K562 (cell line): ENCODE measurements at regions not wholly inside any gene's neighbourhood (a gene's known extent, or its start where the extent isn't known, plus 50 kb on each side); places are given as distances from the start of the nearest gene placed in this dataset.

Source experiments
- ATAC-seq: fragments of 200-7000 bp; cut with Tn5 transposase; 3 replicates; pipeline ENCODE4 v1.9.1; 2020; ENCODE audit warnings: moderate library complexity
- BruUV-seq: library from RNA; stranded (reverse); fragments of 400-500 nt; replicated peaks from 2 replicates; lab custom pipeline; 2021; lab: Mats Ljungman, UMichigan
- CTCF ChIA-PET: fragments of 300-600 bp; formaldehyde crosslinking; extraction: SDS; loops from one replicate; lab custom pipeline; 2021; ENCODE audit warnings: low intra/inter-chr PET ratio; lab: Yijun Ruan, JAX
- POLR2A ChIA-PET: fragments of 300-600, 350-650 bp; sonication (Branson Sonifier 250); formaldehyde crosslinking; extraction: SDS; loops from one replicate; lab custom pipeline; 2021; ENCODE audit warnings: antibody characterized with exemption, inconsistent platforms; lab: Yijun Ruan, JAX
- DNase-seq, 4 experiments: peaks; one replicate each; pipeline versions ENCODE4 v3.0.0 to v3.0.0-alpha.2; 2011 to 2018; ENCODE audit warnings: low spot score in 3 of 4, mixed read lengths in 3 of 4; ENCODE audit errors: extremely low read depth in 1 of 4
- FAIRE-seq: peaks from 2 replicates; lab custom pipeline; 2011; peaks lifted over from hg19 to GRCh38; lab: Jason Lieb, UNC
- H2AFZ ChIP-seq: 2 replicates; pipeline ENCODE4 v1.6.0; 2011; ENCODE audit warnings: low read depth, low read length, control low read depth, inconsistent platforms
- H3K27ac ChIP-seq: fragments of 200-600 bp; 3 replicates; pipeline ENCODE4 v1.8.0; 2011; ENCODE audit warnings: low read depth, mild to moderate bottlenecking, control low read depth, inconsistent platforms, low read length, moderate library complexity, mixed read lengths; ENCODE audit errors: extremely low read depth
- H3K27me3 ChIP-seq, 2 experiments: fragments of 300-600 bp in 1 of 2; 2 replicates in 1 of 2; 3 replicates in 1 of 2; pipeline versions ENCODE4 v1.6.0 to v1.8.0; 2011; ENCODE audit warnings: inconsistent platforms in 2 of 2, low read length in 2 of 2, mild to moderate bottlenecking in 1 of 2, mixed read lengths in 1 of 2, moderate library complexity in 1 of 2; ENCODE audit not compliant: control insufficient read depth in 2 of 2, insufficient read depth in 2 of 2
- H3K36me3 ChIP-seq: fragments of 300-600 bp; 3 replicates; pipeline ENCODE4 v1.8.0; 2011; ENCODE audit warnings: mild to moderate bottlenecking, low read length, inconsistent platforms; ENCODE audit not compliant: control insufficient read depth, insufficient read depth
- H3K4me1 ChIP-seq, 2 experiments: fragments of 200-600 bp in 1 of 2; replicated peaks in 1 of 2; 2 replicates in 1 of 2; 3 replicates in 1 of 2; pipeline versions ENCODE4 v1.5.1 to v1.8.0; 2011; ENCODE audit warnings: inconsistent platforms in 2 of 2, low read length in 2 of 2, mild to moderate bottlenecking in 1 of 2, mixed read lengths in 1 of 2, moderate library complexity in 1 of 2; ENCODE audit not compliant: control insufficient read depth in 2 of 2, insufficient read depth in 2 of 2
- H3K4me2 ChIP-seq: 2 replicates; pipeline ENCODE4 v1.6.1; 2011; ENCODE audit warnings: low read length, control low read depth, inconsistent platforms, mixed read lengths; ENCODE audit not compliant: insufficient read depth
- H3K4me3 ChIP-seq: fragments of 200-600 bp; sonication (generic), shearing (Covaris generic); 2 replicates; pipeline ENCODE4 v1.5.1; 2016; ENCODE audit warnings: control low read depth, inconsistent platforms
- H3K79me2 ChIP-seq: fragments of 200-600 bp; 3 replicates; pipeline ENCODE4 v1.8.0; 2011; ENCODE audit warnings: low read length, inconsistent platforms; ENCODE audit not compliant: control insufficient read depth, insufficient read depth
- H3K9ac ChIP-seq, 2 experiments: 2 replicates each; pipeline versions ENCODE4 v1.6.0 to v1.6.1; 2011; ENCODE audit warnings: low read depth in 2 of 2, low read length in 2 of 2, control low read depth in 1 of 2, inconsistent platforms in 1 of 2, mild to moderate bottlenecking in 1 of 2, mixed read lengths in 1 of 2; ENCODE audit not compliant: insufficient read depth in 1 of 2
- H3K9me1 ChIP-seq: one replicate; pipeline ENCODE4 v1.6.0; 2011; ENCODE audit warnings: inconsistent platforms, mild to moderate bottlenecking, low read length, moderate library complexity; ENCODE audit not compliant: control insufficient read depth, insufficient read depth
- H3K9me3 ChIP-seq: replicated peaks from 2 replicates; pipeline ENCODE4 v1.5.1; 2011; ENCODE audit warnings: low read depth, low read length, inconsistent platforms; ENCODE audit not compliant: control insufficient read depth, insufficient read depth
- H4K20me1 ChIP-seq: replicated peaks from 2 replicates; pipeline ENCODE4 v1.6.1; 2011; ENCODE audit warnings: low read length, inconsistent platforms, mixed read lengths; ENCODE audit not compliant: control insufficient read depth, insufficient read depth
- GATAD2A ChIP-seq: fragments of 450-650 bp; IDR thresholded peaks from 2 replicates; pipeline ENCODE4 v1.6.1; 2017
- HMG20A ChIP-seq: fragments of 450-650 bp; formaldehyde crosslinking; conservative IDR thresholded peaks from 2 replicates; pipeline ENCODE4 v1.4.0; 2020; ENCODE audit warnings: mild to moderate bottlenecking, mixed read lengths
- MEF2A ChIP-seq: IDR thresholded peaks from 2 replicates; pipeline ENCODE4 v1.6.1; 2011; ENCODE audit warnings: low read depth, mild to moderate bottlenecking, low read length, moderate library complexity; ENCODE audit not compliant: control insufficient read depth
- MTA2 ChIP-seq: fragments of 450-650 bp; IDR thresholded peaks from 2 replicates; pipeline ENCODE4 v1.6.1; 2016; ENCODE audit warnings: low read depth
- MTF1 ChIP-seq: fragments of 250-450 bp; sonication (Bioruptor Pico); IDR thresholded peaks from 2 replicates; pipeline ENCODE4 v1.9.0; 2021; ENCODE audit warnings: moderate library complexity, mild to moderate bottlenecking, inconsistent platforms, borderline replicate concordance
- PTRF ChIP-seq: fragments of 450-650 bp; IDR thresholded peaks from 2 replicates; pipeline ENCODE4 v1.6.1; 2016; ENCODE audit warnings: mild to moderate bottlenecking, missing genetic modification characterization, missing compliant biosample characterization
- SIN3A ChIP-seq, 2 experiments: fragments of 150-350 bp in 1 of 2; IDR thresholded peaks; 2 replicates each; pipeline ENCODE4 v1.6.1; 2011 to 2016; ENCODE audit warnings: borderline replicate concordance in 2 of 2, low read depth in 2 of 2, low read length in 2 of 2, mild to moderate bottlenecking in 2 of 2, moderate library complexity in 2 of 2; ENCODE audit not compliant: control insufficient read depth in 1 of 2
- TBP ChIP-seq: optimal IDR thresholded peaks from 2 replicates; pipeline ENCODE3; 2011; ENCODE audit warnings: low read depth, low read length, improper control_type of control experiment
- ZNF263 ChIP-seq: sonication (generic); formaldehyde crosslinking; IDR thresholded peaks from 2 replicates; pipeline ENCODE4 v1.8.0; 2022; ENCODE audit warnings: mild to moderate bottlenecking, missing genetic modification reagents, borderline replicate concordance
- ZNF384 ChIP-seq: IDR thresholded peaks from 2 replicates; pipeline ENCODE4 v1.6.1; 2012; ENCODE audit warnings: low read depth, low read length, improper control_type of control experiment
- WGBS: fragments of 100-300 bp; shearing (Covaris generic); methylation state at CpG from one replicate; pipeline ENCODE4 v1.1.6; 2016; ENCODE audit warnings: low coverage, mixed read lengths; ENCODE audit not compliant: insufficient coverage; ENCODE audit errors: missing lambda C conversion rate; 5-methylcytosine and 5-hydroxymethylcytosine counted together
- in situ Hi-C: fragments of 300-500 bp; cut with MboI; formaldehyde crosslinking; loops from 4 replicates; pipeline ENCODE4 v1.15.0; 2018; ENCODE audit warnings: inconsistent platforms, mixed read lengths
- intact Hi-C: fragments of 100-400 bp; cut with micrococcal nuclease; formaldehyde crosslinking; loops from 2 replicates; pipeline ENCODE4 v1.14.2; 2022
- TF ChIP-seq, protein P1 (sequence below): fragments of 250-450 bp; sonication (Bioruptor Pico); IDR thresholded peaks from 2 replicates; pipeline ENCODE4 v1.5.0; 2020; ENCODE audit warnings: mild to moderate bottlenecking
- TF ChIP-seq, protein P2 (sequence below), 2 experiments: fragments of 450-650 bp in 1 of 2; IDR thresholded peaks; 2 replicates each; pipeline ENCODE4 v1.6.1; 2011 to 2017; ENCODE audit warnings: low read depth in 2 of 2, antibody characterized with exemption in 1 of 2, borderline replicate concordance in 1 of 2, low read length in 1 of 2, mild to moderate bottlenecking in 1 of 2, mixed read lengths in 1 of 2; ENCODE audit not compliant: control insufficient read depth in 1 of 2
- TF ChIP-seq, protein P3 (sequence below): sonication (generic); formaldehyde crosslinking; IDR thresholded peaks from 2 replicates; pipeline ENCODE4 v1.9.0; 2022; ENCODE audit warnings: mild to moderate bottlenecking, missing genetic modification reagents

DNA sequence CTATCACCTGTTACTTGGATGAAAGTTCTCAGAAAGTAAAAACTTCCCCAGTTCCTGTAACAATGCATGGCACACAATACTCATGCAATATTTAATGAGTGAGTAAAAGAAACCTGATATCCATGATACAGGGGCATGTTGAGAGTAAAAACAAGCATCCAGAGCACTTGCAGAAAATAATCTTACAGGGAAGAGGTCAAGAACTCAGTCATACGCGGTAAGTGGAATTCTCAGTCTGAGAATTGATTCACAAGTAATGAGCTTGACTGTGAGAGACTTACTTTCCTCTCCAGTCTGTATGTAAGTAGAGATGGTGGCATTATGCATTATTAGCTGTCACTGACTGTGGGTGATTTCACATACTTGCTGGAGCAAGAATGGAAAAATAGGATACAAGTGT, 976.9 kb downstream of the BRINP3 start:
- Histone ChIP-seq H2AFZ (no peak overlapping the region), H3K79me2 (no peaks in the 10 kb centered on the region), H3K9me1 (no peaks in the 10 kb centered on the region), H3K4me1 (no peaks in the 10 kb centered on the region), H3K27me3 (no peaks in the 10 kb centered on the region), H4K20me1 (no peaks in the 10 kb centered on the region), H3K9ac (no peak overlapping the region), H3K27ac (no peak overlapping the region), H3K36me3 (no peaks in the 10 kb centered on the region), H3K4me3 (no peak overlapping the region), H3K4me2 (no peak overlapping the region), H3K9me3 (no peaks in the 10 kb centered on the region; the same call in 1 of the 2 replicates)
- intact Hi-C loops (no loop called here), in situ Hi-C loops (no loop called here)
- ChIA-PET CTCF (no interaction called here), POLR2A (no interaction called here)
- 47% methylated on average over 2 of the region's 2 CpGs for WGBS
- no peak for ATAC-seq
- TF ChIP-seq GATAD2A = no peak
- TF ChIP-seq, protein P1, sequence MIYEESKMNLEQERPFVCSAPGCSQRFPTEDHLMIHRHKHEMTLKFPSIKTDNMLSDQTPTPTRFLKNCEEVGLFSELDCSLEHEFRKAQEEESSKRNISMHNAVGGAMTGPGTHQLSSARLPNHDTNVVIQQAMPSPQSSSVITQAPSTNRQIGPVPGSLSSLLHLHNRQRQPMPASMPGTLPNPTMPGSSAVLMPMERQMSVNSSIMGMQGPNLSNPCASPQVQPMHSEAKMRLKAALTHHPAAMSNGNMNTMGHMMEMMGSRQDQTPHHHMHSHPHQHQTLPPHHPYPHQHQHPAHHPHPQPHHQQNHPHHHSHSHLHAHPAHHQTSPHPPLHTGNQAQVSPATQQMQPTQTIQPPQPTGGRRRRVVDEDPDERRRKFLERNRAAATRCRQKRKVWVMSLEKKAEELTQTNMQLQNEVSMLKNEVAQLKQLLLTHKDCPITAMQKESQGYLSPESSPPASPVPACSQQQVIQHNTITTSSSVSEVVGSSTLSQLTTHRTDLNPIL (CRISPR knock-in tag) = no peak
- TF ChIP-seq SIN3A (IDR thresholded peaks at IDR 0.05; ENCODE audit: borderline replicate concordance in 2 of 2, control insufficient read depth in 1 of 2, low read depth in 2 of 2, low read length in 2 of 2) = no peak
- TF ChIP-seq HMG20A (CRISPR knock-in tag) = no peak
- no peak for TF ChIP-seq ZNF384
- TF ChIP-seq MEF2A = no peak
- TF ChIP-seq TBP = no peak
- no peak for TF ChIP-seq MTA2
- TF ChIP-seq, protein P2, sequence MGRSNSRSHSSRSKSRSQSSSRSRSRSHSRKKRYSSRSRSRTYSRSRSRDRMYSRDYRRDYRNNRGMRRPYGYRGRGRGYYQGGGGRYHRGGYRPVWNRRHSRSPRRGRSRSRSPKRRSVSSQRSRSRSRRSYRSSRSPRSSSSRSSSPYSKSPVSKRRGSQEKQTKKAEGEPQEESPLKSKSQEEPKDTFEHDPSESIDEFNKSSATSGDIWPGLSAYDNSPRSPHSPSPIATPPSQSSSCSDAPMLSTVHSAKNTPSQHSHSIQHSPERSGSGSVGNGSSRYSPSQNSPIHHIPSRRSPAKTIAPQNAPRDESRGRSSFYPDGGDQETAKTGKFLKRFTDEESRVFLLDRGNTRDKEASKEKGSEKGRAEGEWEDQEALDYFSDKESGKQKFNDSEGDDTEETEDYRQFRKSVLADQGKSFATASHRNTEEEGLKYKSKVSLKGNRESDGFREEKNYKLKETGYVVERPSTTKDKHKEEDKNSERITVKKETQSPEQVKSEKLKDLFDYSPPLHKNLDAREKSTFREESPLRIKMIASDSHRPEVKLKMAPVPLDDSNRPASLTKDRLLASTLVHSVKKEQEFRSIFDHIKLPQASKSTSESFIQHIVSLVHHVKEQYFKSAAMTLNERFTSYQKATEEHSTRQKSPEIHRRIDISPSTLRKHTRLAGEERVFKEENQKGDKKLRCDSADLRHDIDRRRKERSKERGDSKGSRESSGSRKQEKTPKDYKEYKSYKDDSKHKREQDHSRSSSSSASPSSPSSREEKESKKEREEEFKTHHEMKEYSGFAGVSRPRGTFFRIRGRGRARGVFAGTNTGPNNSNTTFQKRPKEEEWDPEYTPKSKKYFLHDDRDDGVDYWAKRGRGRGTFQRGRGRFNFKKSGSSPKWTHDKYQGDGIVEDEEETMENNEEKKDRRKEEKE (IDR thresholded peaks at IDR 0.05; ENCODE audit: borderline replicate concordance in 1 of 2, control insufficient read depth in 1 of 2, low read depth in 2 of 2, low read length in 1 of 2) = no peak
- TF ChIP-seq PTRF (tag) = no peak
- TF ChIP-seq ZNF263 (CRISPR knock-in tag) = no peak
- TF ChIP-seq, protein P3, sequence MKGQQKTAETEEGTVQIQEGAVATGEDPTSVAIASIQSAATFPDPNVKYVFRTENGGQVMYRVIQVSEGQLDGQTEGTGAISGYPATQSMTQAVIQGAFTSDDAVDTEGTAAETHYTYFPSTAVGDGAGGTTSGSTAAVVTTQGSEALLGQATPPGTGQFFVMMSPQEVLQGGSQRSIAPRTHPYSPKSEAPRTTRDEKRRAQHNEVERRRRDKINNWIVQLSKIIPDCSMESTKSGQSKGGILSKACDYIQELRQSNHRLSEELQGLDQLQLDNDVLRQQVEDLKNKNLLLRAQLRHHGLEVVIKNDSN (CRISPR knock-in tag) = no peak
- no peak for TF ChIP-seq MTF1 (CRISPR knock-in tag)
- FAIRE-seq = no peak
- no peak for DNase-seq
- no TSS peak for BruUV-seq
